H1 (cell line): ENCODE measurements at regions not wholly inside any gene's neighbourhood (a gene's known extent, or its start where the extent isn't known, plus 50 kb on each side); places are given as distances from the start of the nearest gene placed in this dataset.
A peak's percentile ranks its signal among the peaks of the same experiment; 100 is the strongest.

Source experiments
- CTCF ChIA-PET: fragments of 300-600 bp; sonication (Branson Sonifier 250); formaldehyde crosslinking; loops from one replicate; lab custom pipeline; 2021; ENCODE audit not compliant: partially characterized antibody; lab: Charles Lee
- POLR2A ChIA-PET: fragments of 300-600 bp; sonication (Branson Sonifier 250); formaldehyde crosslinking; loops from one replicate; lab custom pipeline; 2021; ENCODE audit warnings: inconsistent platforms; ENCODE audit not compliant: partially characterized antibody; lab: Charles Lee
- DNase-seq, 2 experiments: peaks; one replicate each; pipeline versions ENCODE4 v3.0.0 to v3.0.0-alpha.2; 2010 to 2022; ENCODE audit warnings: low spot score in 2 of 2, low read depth in 1 of 2, mixed read lengths in 1 of 2
- FAIRE-seq: peaks from 2 replicates; lab custom pipeline; 2011; peaks lifted over from hg19 to GRCh38; lab: Jason Lieb, UNC
- H2AFZ ChIP-seq: 2 replicates; pipeline ENCODE4 v1.8.1; 2012; ENCODE audit warnings: low read length, inconsistent platforms
- H2AK5ac ChIP-seq: 2 replicates; pipeline ENCODE4 v1.6.1; 2013; ENCODE audit warnings: low read depth, low read length
- H2BK120ac ChIP-seq: replicated peaks from 2 replicates; pipeline ENCODE3; 2013; ENCODE audit warnings: low read depth, low read length, inconsistent platforms
- H2BK12ac ChIP-seq: 2 replicates; pipeline ENCODE4 v1.6.1; 2013; ENCODE audit warnings: low read depth, low read length
- H2BK15ac ChIP-seq: 2 replicates; pipeline ENCODE4 v1.6.1; 2013; ENCODE audit warnings: low read length
- H2BK20ac ChIP-seq: 2 replicates; pipeline ENCODE4 v1.6.1; 2013; ENCODE audit warnings: low read length
- H2BK5ac ChIP-seq: 2 replicates; pipeline ENCODE4 v1.6.1; 2013; ENCODE audit warnings: low read depth, low read length
- H3K14ac ChIP-seq: 2 replicates; pipeline ENCODE4 v1.6.1; 2013; ENCODE audit warnings: inconsistent platforms; ENCODE audit not compliant: insufficient read length
- H3K18ac ChIP-seq: 2 replicates; pipeline ENCODE4 v1.6.1; 2013; ENCODE audit warnings: low read length; ENCODE audit errors: extremely low read depth
- H3K23ac ChIP-seq: 2 replicates; pipeline ENCODE4 v1.6.1; 2013; ENCODE audit warnings: inconsistent platforms; ENCODE audit not compliant: insufficient read length
- H3K23me2 ChIP-seq: 2 replicates; pipeline ENCODE4 v1.6.1; 2013; ENCODE audit warnings: low read depth, low read length
- H3K27ac ChIP-seq: 2 replicates; pipeline ENCODE4 v1.6.1; 2011; ENCODE audit warnings: low read depth, low read length, inconsistent platforms
- H3K27me3 ChIP-seq, 4 experiments: replicated peaks in 1 of 4; 1 replicate in 1 of 4; 2 replicates in 3 of 4; pipeline versions ENCODE4 v1.6.1 to v1.8.1; 2011 to 2013; ENCODE audit warnings: low read length in 3 of 4, mild to moderate bottlenecking in 3 of 4, inconsistent platforms in 2 of 4, mixed read lengths in 2 of 4, moderate library complexity in 1 of 4; ENCODE audit not compliant: control insufficient read depth in 3 of 4, insufficient read depth in 3 of 4; ENCODE audit errors: extremely low read depth in 1 of 4
- H3K36me3 ChIP-seq, 4 experiments: 2 replicates each; pipeline versions ENCODE4 v1.6.1 to v1.8.1; 2011 to 2013; ENCODE audit warnings: mild to moderate bottlenecking in 4 of 4, low read length in 3 of 4, moderate library complexity in 2 of 4, control low read depth in 1 of 4, inconsistent platforms in 1 of 4; ENCODE audit not compliant: insufficient read depth in 4 of 4, control insufficient read depth in 2 of 4
- H3K4ac ChIP-seq: replicated peaks from 2 replicates; pipeline ENCODE3; 2013; ENCODE audit warnings: low read length, low read depth, mixed read lengths, inconsistent platforms; ENCODE audit not compliant: insufficient read length
- H3K4me1 ChIP-seq, 4 experiments: replicated peaks in 1 of 4; 1 replicate in 1 of 4; 2 replicates in 3 of 4; pipeline versions ENCODE4 v1.6.1 to v1.8.1; 2011 to 2013; ENCODE audit warnings: low read length in 3 of 4, inconsistent platforms in 2 of 4, mixed read lengths in 1 of 4; ENCODE audit not compliant: insufficient read depth in 4 of 4, control insufficient read depth in 3 of 4
- H3K4me2 ChIP-seq, 2 experiments: 2 replicates each; pipeline versions ENCODE4 v1.6.1 to v1.8.1; 2011 to 2013; ENCODE audit warnings: low read depth in 2 of 2, low read length in 2 of 2, control low read depth in 1 of 2, inconsistent platforms in 1 of 2, mild to moderate bottlenecking in 1 of 2; ENCODE audit not compliant: insufficient read depth in 1 of 2
- H3K4me3 ChIP-seq, 4 experiments: fragments of 200-600, 300-600 bp in 1 of 4; sonication (generic), shearing (Covaris generic), sonication (Bioruptor Twin) in 1 of 4; 2 replicates each; pipeline versions ENCODE4 v1.5.1 to v1.8.1; 2011 to 2016; ENCODE audit warnings: low read length in 4 of 4, low read depth in 3 of 4, control low read depth in 2 of 4, inconsistent platforms in 2 of 4, mild to moderate bottlenecking in 2 of 4, mixed read lengths in 1 of 4, moderate library complexity in 1 of 4; ENCODE audit not compliant: insufficient read depth in 2 of 4; ENCODE audit errors: extremely low read depth in 1 of 4
- H3K56ac ChIP-seq: replicated peaks from 2 replicates; pipeline ENCODE3; 2013; ENCODE audit warnings: low read depth, mild to moderate bottlenecking, mixed read lengths, low read length, inconsistent platforms; ENCODE audit not compliant: insufficient read length
- H3K79me1 ChIP-seq: 2 replicates; pipeline ENCODE4 v1.6.1; 2013; ENCODE audit warnings: low read depth, low read length, control low read depth
- H3K79me2 ChIP-seq, 2 experiments: 2 replicates each; pipeline versions ENCODE4 v1.6.1 to v1.8.1; 2012 to 2013; ENCODE audit warnings: low read length in 2 of 2, mild to moderate bottlenecking in 2 of 2, inconsistent platforms in 1 of 2; ENCODE audit not compliant: insufficient read depth in 2 of 2, control insufficient read depth in 1 of 2
- H3K9ac ChIP-seq, 4 experiments: replicated peaks in 1 of 4; 1 replicate in 1 of 4; 2 replicates in 3 of 4; pipeline versions ENCODE4 v1.6.1 to v1.8.1; 2011 to 2013; ENCODE audit warnings: low read depth in 3 of 4, low read length in 3 of 4, control low read depth in 2 of 4, mild to moderate bottlenecking in 2 of 4, moderate library complexity in 2 of 4, inconsistent platforms in 1 of 4; ENCODE audit errors: extremely low read depth in 1 of 4
- H3K9me3 ChIP-seq, 2 experiments: 2 replicates each; pipeline versions ENCODE4 v1.6.1 to v1.8.1; 2012 to 2013; ENCODE audit warnings: mild to moderate bottlenecking in 2 of 2, moderate library complexity in 2 of 2, control low read depth in 1 of 2, inconsistent platforms in 1 of 2, low read depth in 1 of 2, low read length in 1 of 2, mixed read lengths in 1 of 2; ENCODE audit not compliant: insufficient read depth in 2 of 2
- H4K20me1 ChIP-seq, 2 experiments: replicated peaks in 1 of 2; 2 replicates each; pipeline versions ENCODE3 to v1.8.1; 2011 to 2013; ENCODE audit warnings: inconsistent platforms in 2 of 2, low read length in 2 of 2, mild to moderate bottlenecking in 1 of 2; ENCODE audit not compliant: insufficient read depth in 2 of 2, control insufficient read depth in 1 of 2
- H4K5ac ChIP-seq: 2 replicates; pipeline ENCODE4 v1.6.1; 2013; ENCODE audit warnings: low read length, low read depth, mixed read lengths, inconsistent platforms; ENCODE audit not compliant: insufficient read length
- H4K8ac ChIP-seq: 2 replicates; pipeline ENCODE4 v1.8.0; 2013; ENCODE audit warnings: mild to moderate bottlenecking, moderate library complexity, low read length, inconsistent platforms; ENCODE audit not compliant: insufficient read depth; ENCODE audit errors: extremely low read depth
- H4K91ac ChIP-seq: replicated peaks from 2 replicates; pipeline ENCODE3; 2013; ENCODE audit warnings: low read length, mixed read lengths, inconsistent platforms; ENCODE audit not compliant: insufficient read length
- ASH2L ChIP-seq: fragments of 200-600, 300-600 bp; sonication (generic); IDR thresholded peaks from one replicate; pipeline ENCODE4 v1.7.1; 2017; ENCODE audit warnings: low read length
- BRCA1 ChIP-seq: IDR thresholded peaks from 2 replicates; pipeline ENCODE4 v1.6.1; 2012; ENCODE audit warnings: low read depth, low read length, improper control_type of control experiment
- CBX5 ChIP-seq: fragments of 300-800, 300-1000 bp; sonication (generic); IDR thresholded peaks from 2 replicates; pipeline ENCODE4 v1.7.1; 2016; ENCODE audit warnings: antibody characterized with exemption, low read length, low read depth
- CBX8 ChIP-seq: fragments of 300-800, 300-1000 bp; sonication (generic); IDR thresholded peaks from 2 replicates; pipeline ENCODE4 v1.7.1; 2016; ENCODE audit warnings: low read depth, low read length, borderline replicate concordance
- FOSL1 ChIP-seq: IDR thresholded peaks from 2 replicates; pipeline ENCODE4 v1.6.1; 2011; ENCODE audit warnings: mild to moderate bottlenecking, low read depth, low read length, moderate library complexity; ENCODE audit not compliant: insufficient read depth
- GTF2F1 ChIP-seq: IDR thresholded peaks from 2 replicates; pipeline ENCODE4 v1.6.1; 2012; ENCODE audit warnings: low read depth, low read length, improper control_type of control experiment, borderline replicate concordance
- HDAC6 ChIP-seq: IDR thresholded peaks from one replicate; pipeline ENCODE4 v1.7.1; 2012; ENCODE audit warnings: low read depth, mild to moderate bottlenecking, inconsistent platforms, low read length, moderate library complexity
- JUN ChIP-seq: IDR thresholded peaks from 2 replicates; pipeline ENCODE4 v1.6.1; 2011; ENCODE audit warnings: low read depth, mild to moderate bottlenecking, improper control_type of control experiment, low read length
- JUND ChIP-seq: IDR thresholded peaks from 2 replicates; pipeline ENCODE4 v1.6.1; 2011; ENCODE audit warnings: mild to moderate bottlenecking, improper control_type of control experiment, low read length
- MAFK ChIP-seq: IDR thresholded peaks from 2 replicates; pipeline ENCODE4 v1.6.1; 2012; ENCODE audit warnings: low read depth, mild to moderate bottlenecking, improper control_type of control experiment, low read length
- RNF2 ChIP-seq: fragments of 200-900, 300-1000 bp; sonication (generic); IDR thresholded peaks from 2 replicates; pipeline ENCODE4 v1.7.1; 2016; ENCODE audit warnings: borderline replicate concordance, low read depth, mild to moderate bottlenecking, antibody characterized with exemption, low read length; ENCODE audit not compliant: poor library complexity, severe bottlenecking; ENCODE audit errors: missing control alignments
- SP2 ChIP-seq: IDR thresholded peaks from 2 replicates; pipeline ENCODE4 v1.6.1; 2012; ENCODE audit warnings: mild to moderate bottlenecking, low read length, inconsistent platforms
- TBP ChIP-seq: IDR thresholded peaks from 2 replicates; pipeline ENCODE4 v1.6.1; 2011; ENCODE audit warnings: low read depth, low read length, improper control_type of control experiment

DNA sequence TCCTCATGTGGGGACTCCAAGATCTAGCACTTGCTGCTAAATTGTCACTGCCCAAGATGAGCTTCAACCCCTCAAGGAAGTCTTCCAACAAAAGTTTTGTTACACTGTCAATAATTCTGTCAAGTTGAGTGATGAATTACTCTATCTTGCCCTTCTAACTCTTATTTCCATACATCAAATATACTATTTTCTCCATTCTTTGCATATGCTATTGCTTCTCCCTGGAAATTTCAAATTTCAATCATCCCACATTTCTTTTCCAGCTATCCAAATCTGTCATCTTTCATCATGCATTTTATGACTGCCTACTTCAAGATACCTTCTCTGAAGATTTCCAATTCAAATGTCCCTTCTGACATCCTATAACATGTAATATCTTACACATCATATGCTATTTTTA, 175.2 kb upstream of the KCND2 start:
- Histone ChIP-seq H3K4ac (no peak overlapping the region), H2BK5ac (no peak overlapping the region), H2AK5ac (no peak overlapping the region), H3K27me3 (no peaks in the 10 kb centered on the region), H3K23me2 (no peaks in the 10 kb centered on the region; the same call in 1 of the 2 replicates), H3K9ac (no peak overlapping the region), H3K79me1 (no peaks in the 10 kb centered on the region), H2AFZ (0 out of 2 replicates have a peak overlapping the region, but pooled peaks have one; percentile 5), H3K56ac (no peak overlapping the region), H2BK20ac (no peak overlapping the region), H2BK15ac (no peak overlapping the region), H3K4me3 (no peak overlapping the region), H3K14ac (no peak overlapping the region), H3K27ac (no peak overlapping the region), H2BK12ac (no peak overlapping the region), H3K36me3 (no peaks in the 10 kb centered on the region), H3K18ac (no peak overlapping the region), H4K91ac (no peak overlapping the region), H3K23ac (no peak overlapping the region), H4K5ac (no peak overlapping the region), H2BK120ac (no peak overlapping the region), H4K8ac (no peak overlapping the region), H3K4me1 (no peaks in the 10 kb centered on the region), H4K20me1 (no peaks in the 10 kb centered on the region), H3K79me2 (no peaks in the 10 kb centered on the region), H3K9me3 (no peaks in the 10 kb centered on the region), H3K4me2 (no peak overlapping the region)
- ChIA-PET CTCF (no interaction called here), POLR2A (interaction anchor here (0.6 to 0.7 kb wide), 3 partner anchors 24 to 1182 kb away, joined by 3 to 5 read pairs (median 4); no protein-coding TSS in a partner anchor)
- no peak for DNase-seq
- no peak for FAIRE-seq
- TF ChIP-seq TBP (no peak), JUN (no peak), BRCA1 (no peak), JUND (no peak), RNF2 (no peak), FOSL1 (no peak), CBX8 (no peak), HDAC6 (no peak), CBX5 (no peak), ASH2L (no peak), SP2 (no peak), MAFK (no peak), GTF2F1 (no peak)
